T-helper 9 cell (primary cell): ENCODE measurements at regions not wholly inside any gene's neighbourhood (a gene's known extent, or its start where the extent isn't known, plus 50 kb on each side); places are given as distances from the start of the nearest gene placed in this dataset.

Source experiments
- DNase-seq: peaks from one replicate; pipeline ENCODE4 v3.0.0-alpha.2; 2020

- DNase-seq = no peak
These were observed 49.9 kb upstream of the ATP2B2 start for GRCh38 chr3:10555263-10555662.

- no peak for DNase-seq
These were observed 50.9 kb upstream of the ATP2B2 start for GRCh38 chr3:10556312-10556711.

GRCh38 chr3:10557250-10557649, 51.9 kb upstream of the ATP2B2 start:
- DNase-seq = no peak

GRCh38 chr3:10557781-10558373, 52.5 kb upstream of the ATP2B2 start:
- DNase-seq = no peak

- no peak for DNase-seq
These were observed 53.4 kb upstream of the ATP2B2 start for GRCh38 chr3:10558736-10559135.

- no peak for DNase-seq
These were observed 54.9 kb upstream of the ATP2B2 start for GRCh38 chr3:10560060-10560861.

- no peak for DNase-seq
These were observed 56.0 kb upstream of the ATP2B2 start for GRCh38 chr3:10561162-10561945.

- DNase-seq = no peak
These were observed 56.7 kb upstream of the ATP2B2 start for GRCh38 chr3:10561946-10562560.

- no peak for DNase-seq
These were observed 58.0 kb upstream of the ATP2B2 start for GRCh38 chr3:10563396-10563795.

- DNase-seq = no peak
These were observed 60.4 kb upstream of the ATP2B2 start for GRCh38 chr3:10565814-10566213.

GRCh38 chr3:10566451-10566850, 61.1 kb upstream of the ATP2B2 start:
- no peak for DNase-seq

- DNase-seq = no peak
These were observed 63.2 kb upstream of the ATP2B2 start for GRCh38 chr3:10568549-10568948.

GRCh38 chr3:10570196-10570946, 65.0 kb upstream of the ATP2B2 start:
- DNase-seq = no peak

- no peak for DNase-seq
These were observed 68.8 kb upstream of the ATP2B2 start for GRCh38 chr3:10574101-10574620.

- DNase-seq = no peak
These were observed 70.3 kb upstream of the ATP2B2 start for GRCh38 chr3:10575601-10576160.

GRCh38 chr3:10577486-10577885, 72.1 kb upstream of the ATP2B2 start:
- DNase-seq = no peak

- no peak for DNase-seq
These were observed 75.0 kb upstream of the ATP2B2 start for GRCh38 chr3:10580426-10580825.

- DNase-seq = no peak
These were observed 75.9 kb upstream of the ATP2B2 start for GRCh38 chr3:10581251-10581650.

GRCh38 chr3:10581716-10582115, 76.3 kb upstream of the ATP2B2 start:
- no peak for DNase-seq

GRCh38 chr3:10582733-10583132, 77.3 kb upstream of the ATP2B2 start:
- DNase-seq = no peak

GRCh38 chr3:10583798-10584708, 78.7 kb upstream of the ATP2B2 start:
- no peak for DNase-seq
